HG03159 (cell line): ENCODE measurements at regions not wholly inside any gene's neighbourhood (a gene's known extent, or its start where the extent isn't known, plus 50 kb on each side); places are given as distances from the start of the nearest gene placed in this dataset.

Experiments
- ATAC-seq: cut with Tn5 transposase; IDR thresholded peaks from one replicate; pipeline ENCODE4 v1.9.1; 2021; ENCODE audit warnings: mild to moderate bottlenecking, moderate library complexity; ENCODE audit not compliant: unreplicated experiment

GRCh38 chr5:158378931-158379330 is 520.0 kb upstream of the CLINT1 start:
- ATAC-seq = no peak

- no peak for ATAC-seq
Observed at GRCh38 chr5:158376679-158377078, 517.7 kb upstream of the CLINT1 start.

GRCh38 chr5:158375531-158375930 is 516.6 kb upstream of the CLINT1 start:
- no peak for ATAC-seq

GRCh38 chr5:158373608-158374395 is 514.9 kb upstream of the CLINT1 start:
- ATAC-seq = no peak

- no peak for ATAC-seq
Observed at GRCh38 chr5:158369241-158369640, 510.3 kb upstream of the CLINT1 start.

- no peak for ATAC-seq
Observed at GRCh38 chr5:158368686-158369085, 509.7 kb upstream of the CLINT1 start.

GRCh38 chr5:158364367-158364766 is 505.4 kb upstream of the CLINT1 start:
- ATAC-seq = no peak

GRCh38 chr5:158354958-158355357 is 496.0 kb upstream of the CLINT1 start:
- no peak for ATAC-seq

- ATAC-seq = no peak
Observed at GRCh38 chr5:158351485-158352125, 492.7 kb upstream of the CLINT1 start.

GRCh38 chr5:158349987-158350386 is 491.0 kb upstream of the CLINT1 start:
- no peak for ATAC-seq

GRCh38 chr5:158344376-158344775 is 485.4 kb upstream of the CLINT1 start:
- ATAC-seq = no peak

GRCh38 chr5:158340608-158341007 is 481.7 kb upstream of the CLINT1 start:
- no peak for ATAC-seq

- ATAC-seq = no peak
Observed at GRCh38 chr5:158326256-158326655, 467.3 kb upstream of the CLINT1 start.

GRCh38 chr5:158324236-158324635 is 465.3 kb upstream of the CLINT1 start:
- ATAC-seq = no peak

GRCh38 chr5:158322620-158323019 is 463.7 kb upstream of the CLINT1 start:
- ATAC-seq = no peak

GRCh38 chr5:158320934-158321333 is 462.0 kb upstream of the CLINT1 start:
- no peak for ATAC-seq

- no peak for ATAC-seq
Observed at GRCh38 chr5:158320178-158320674, 461.3 kb upstream of the CLINT1 start.

GRCh38 chr5:158317507-158317906 is 458.6 kb upstream of the CLINT1 start:
- no peak for ATAC-seq

- no peak for ATAC-seq
Observed at GRCh38 chr5:158313733-158314464, 455.0 kb upstream of the CLINT1 start.

GRCh38 chr5:158313027-158313732 is 454.2 kb upstream of the CLINT1 start:
- no peak for ATAC-seq
